ENCODE measurements at regions not wholly inside any gene's neighbourhood (a gene's known extent, or its start where the extent isn't known, plus 50 kb on each side); places are given as distances from the start of the nearest gene placed in this dataset.

GRCh38 chr2:35408320-35408719 is 947.3 kb upstream of the CRIM1 start (continued):
- no peak for TF ChIP-seq RAD21 (IDR thresholded peaks at IDR 0.05; ENCODE audit: insufficient read depth, low read depth, low read length)
- TF ChIP-seq ZNF592 (IDR thresholded peaks at IDR 0.05): no peak
- TF ChIP-seq FOXM1 (IDR thresholded peaks at IDR 0.05; ENCODE audit: low read depth, low read length): no peak

- Histone ChIP-seq H3K4me3 (no peak overlapping the region), H3K9me3 (replicated peaks; ENCODE audit: control insufficient read depth, insufficient read depth, low read length) (no peaks in the 10 kb centered on the region), H2AFZ (ENCODE audit: control insufficient read depth, low read depth, low read length) (no peak overlapping the region), H3K4me2 (ENCODE audit: control insufficient read depth, insufficient read depth) (no peak overlapping the region), H3K27me3 (replicated peaks in 1 of 2; ENCODE audit: control insufficient read depth in 2 of 2, insufficient read depth in 2 of 2, low read length in 1 of 2) (no peaks in the 10 kb centered on the region), H3K4me1 (ENCODE audit: control insufficient read depth, insufficient read depth, low read length) (no peaks in the 10 kb centered on the region), H3K9ac (ENCODE audit: control insufficient read depth, insufficient read depth, low read length) (no peak overlapping the region), H3K27ac (ENCODE audit: control insufficient read depth, insufficient read depth) (no peak overlapping the region), H3K36me3 (ENCODE audit: control insufficient read depth in 2 of 2, insufficient read depth in 2 of 2, low read length in 1 of 2) (no peaks in the 10 kb centered on the region), H4K20me1 (ENCODE audit: control insufficient read depth, insufficient read depth) (no peaks in the 10 kb centered on the region), H3K79me2 (ENCODE audit: control insufficient read depth, insufficient read depth, low read length) (no peaks in the 10 kb centered on the region)
- ChIA-PET POLR2A (no interaction called here), RAD21 (ENCODE audit: unreplicated experiment) (no interaction called here), CTCF (no interaction called here), SMC1A (ENCODE audit: uncharacterized antibody, unreplicated experiment) (no interaction called here)
- BruUV-seq (replicated peaks): no TSS peak
- intact Hi-C loops (cut with micrococcal nuclease; ENCODE audit: unreplicated experiment): no loop called here
- ATAC-seq (no peak), FAIRE-seq (no peak), DNase-seq (ENCODE audit: low read depth, low spot score) (no peak)
- 67% methylated on average over 20 of the region's 22 CpGs for WGBS (ENCODE audit: insufficient coverage, insufficient replicate concordance, low lambda C conversion rate, missing lambda C conversion rate)
- in situ Hi-C loops (cut with MboI): no loop called here
- TF ChIP-seq ZBED1 (IDR thresholded peaks at IDR 0.05; ENCODE audit: borderline replicate concordance) (no peak), ZBTB11 (CRISPR knock-in tag; IDR thresholded peaks at IDR 0.05) (no peak), EP300 (IDR thresholded peaks at IDR 0.05; ENCODE audit: borderline replicate concordance in 1 of 2, control insufficient read depth in 1 of 2, low read depth in 2 of 2, low read length in 2 of 2) (no peak), EGR1 (IDR thresholded peaks at IDR 0.05; ENCODE audit: borderline replicate concordance in 1 of 2, low read depth in 2 of 2, low read length in 2 of 2) (no peak)
- TF ChIP-seq, protein P1, sequence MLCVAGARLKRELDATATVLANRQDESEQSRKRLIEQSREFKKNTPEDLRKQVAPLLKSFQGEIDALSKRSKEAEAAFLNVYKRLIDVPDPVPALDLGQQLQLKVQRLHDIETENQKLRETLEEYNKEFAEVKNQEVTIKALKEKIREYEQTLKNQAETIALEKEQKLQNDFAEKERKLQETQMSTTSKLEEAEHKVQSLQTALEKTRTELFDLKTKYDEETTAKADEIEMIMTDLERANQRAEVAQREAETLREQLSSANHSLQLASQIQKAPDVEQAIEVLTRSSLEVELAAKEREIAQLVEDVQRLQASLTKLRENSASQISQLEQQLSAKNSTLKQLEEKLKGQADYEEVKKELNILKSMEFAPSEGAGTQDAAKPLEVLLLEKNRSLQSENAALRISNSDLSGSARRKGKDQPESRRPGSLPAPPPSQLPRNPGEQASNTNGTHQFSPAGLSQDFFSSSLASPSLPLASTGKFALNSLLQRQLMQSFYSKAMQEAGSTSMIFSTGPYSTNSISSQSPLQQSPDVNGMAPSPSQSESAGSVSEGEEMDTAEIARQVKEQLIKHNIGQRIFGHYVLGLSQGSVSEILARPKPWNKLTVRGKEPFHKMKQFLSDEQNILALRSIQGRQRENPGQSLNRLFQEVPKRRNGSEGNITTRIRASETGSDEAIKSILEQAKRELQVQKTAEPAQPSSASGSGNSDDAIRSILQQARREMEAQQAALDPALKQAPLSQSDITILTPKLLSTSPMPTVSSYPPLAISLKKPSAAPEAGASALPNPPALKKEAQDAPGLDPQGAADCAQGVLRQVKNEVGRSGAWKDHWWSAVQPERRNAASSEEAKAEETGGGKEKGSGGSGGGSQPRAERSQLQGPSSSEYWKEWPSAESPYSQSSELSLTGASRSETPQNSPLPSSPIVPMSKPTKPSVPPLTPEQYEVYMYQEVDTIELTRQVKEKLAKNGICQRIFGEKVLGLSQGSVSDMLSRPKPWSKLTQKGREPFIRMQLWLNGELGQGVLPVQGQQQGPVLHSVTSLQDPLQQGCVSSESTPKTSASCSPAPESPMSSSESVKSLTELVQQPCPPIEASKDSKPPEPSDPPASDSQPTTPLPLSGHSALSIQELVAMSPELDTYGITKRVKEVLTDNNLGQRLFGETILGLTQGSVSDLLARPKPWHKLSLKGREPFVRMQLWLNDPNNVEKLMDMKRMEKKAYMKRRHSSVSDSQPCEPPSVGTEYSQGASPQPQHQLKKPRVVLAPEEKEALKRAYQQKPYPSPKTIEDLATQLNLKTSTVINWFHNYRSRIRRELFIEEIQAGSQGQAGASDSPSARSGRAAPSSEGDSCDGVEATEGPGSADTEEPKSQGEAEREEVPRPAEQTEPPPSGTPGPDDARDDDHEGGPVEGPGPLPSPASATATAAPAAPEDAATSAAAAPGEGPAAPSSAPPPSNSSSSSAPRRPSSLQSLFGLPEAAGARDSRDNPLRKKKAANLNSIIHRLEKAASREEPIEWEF (IDR thresholded peaks at IDR 0.05; ENCODE audit: insufficient replicate concordance, low read depth, low read length): no peak
These were observed 963.7 kb upstream of the CRIM1 start for GRCh38 chr2:35391736-35392442.

All from GM12878 (cell line).